OCI-LY1 (cell line): ENCODE measurements at regions not wholly inside any gene's neighbourhood (a gene's known extent, or its start where the extent isn't known, plus 50 kb on each side); places are given as distances from the start of the nearest gene placed in this dataset.

ENCODE experiments used
- H2AFZ ChIP-seq: fragments of 200-600 bp; sonication (generic), shearing (Covaris generic); 2 replicates; pipeline ENCODE4 v1.6.0; 2014; ENCODE audit warnings: antibody characterized with exemption, mild to moderate bottlenecking, low read length
- H3F3A ChIP-seq: fragments of 200-600 bp; sonication (generic), shearing (Covaris generic); 2 replicates; pipeline ENCODE4 v1.6.0; 2014; ENCODE audit warnings: mild to moderate bottlenecking, antibody characterized with exemption, low read length, moderate library complexity; ENCODE audit not compliant: insufficient read depth
- H3K27ac ChIP-seq: fragments of 200-600 bp; sonication (generic); 2 replicates; pipeline ENCODE4 v1.5.1; 2014; ENCODE audit warnings: low read length, mixed run types, mild to moderate bottlenecking, low read depth; ENCODE audit not compliant: poor library complexity, severe bottlenecking
- H3K27me3 ChIP-seq: fragments of 200-600 bp; sonication (generic); 2 replicates; pipeline ENCODE4 v1.6.0; 2014; ENCODE audit warnings: antibody characterized with exemption, mild to moderate bottlenecking, low read length, moderate library complexity; ENCODE audit not compliant: insufficient read depth
- H3K36me3 ChIP-seq: fragments of 200-600 bp; sonication (generic); 2 replicates; pipeline ENCODE4 v1.6.1; 2014; ENCODE audit warnings: mild to moderate bottlenecking, antibody characterized with exemption, low read length, moderate library complexity, mixed read lengths; ENCODE audit not compliant: insufficient read depth
- H3K4me1 ChIP-seq: fragments of 200-600 bp; sonication (generic); 2 replicates; pipeline ENCODE4 v1.5.1; 2014; ENCODE audit warnings: mild to moderate bottlenecking, low read length, moderate library complexity; ENCODE audit not compliant: insufficient read depth, severe bottlenecking
- H3K4me2 ChIP-seq: fragments of 200-600 bp; sonication (generic), shearing (Covaris generic); 2 replicates; pipeline ENCODE4 v1.6.1; 2014; ENCODE audit warnings: low read length
- H3K4me3 ChIP-seq: fragments of 200-600 bp; sonication (generic); 2 replicates; pipeline ENCODE4 v1.5.1; 2014; ENCODE audit warnings: low read length, low read depth, mild to moderate bottlenecking, mixed read lengths; ENCODE audit not compliant: poor library complexity, severe bottlenecking
- H3K79me2 ChIP-seq: fragments of 200-600 bp; shearing (Covaris generic); 2 replicates; pipeline ENCODE4 v1.6.1; 2016; ENCODE audit warnings: mixed run types, low read length, mixed read lengths; ENCODE audit not compliant: insufficient read depth
- H3K9ac ChIP-seq: fragments of 200-600 bp; sonication (generic), shearing (Covaris generic); 2 replicates; pipeline ENCODE4 v1.6.1; 2014; ENCODE audit warnings: mild to moderate bottlenecking, low read length, mixed read lengths
- H3K9me2 ChIP-seq: fragments of 200-600 bp; sonication (generic), shearing (Covaris generic); 2 replicates; pipeline ENCODE4 v1.6.1; 2014; ENCODE audit warnings: low read depth, mild to moderate bottlenecking, low read length, mixed read lengths
- H3K9me3 ChIP-seq: fragments of 200-600 bp; shearing (Covaris generic); 2 replicates; pipeline ENCODE4 v1.6.1; 2014; ENCODE audit warnings: low read length, mixed read lengths
- H4K20me1 ChIP-seq: fragments of 200-600 bp; sonication (generic), shearing (Covaris generic); 2 replicates; pipeline ENCODE4 v1.6.0; 2016; ENCODE audit warnings: mild to moderate bottlenecking, low read length; ENCODE audit not compliant: insufficient read depth
- CTCF ChIP-seq: fragments of 200-600 bp; sonication (generic), shearing (Covaris generic); IDR thresholded peaks from 2 replicates; pipeline ENCODE4 v1.5.1; 2017; ENCODE audit warnings: mild to moderate bottlenecking, antibody characterized with exemption, low read length, moderate library complexity, mixed read lengths
- EZH2 ChIP-seq: fragments of 200-600 bp; sonication (generic), shearing (Covaris generic); IDR thresholded peaks from 2 replicates; pipeline ENCODE4 v1.8.0; 2017; ENCODE audit warnings: borderline replicate concordance, mixed run types, mild to moderate bottlenecking, antibody characterized with exemption, low read length, moderate library complexity, mixed read lengths

GRCh38 chr2:103898561-103898960, 955.4 kb upstream of the POU3F3 start:
- Histone ChIP-seq H3F3A (no peaks in the 10 kb centered on the region), H3K79me2 (no peaks in the 10 kb centered on the region), H3K27me3 (no peaks in the 10 kb centered on the region), H3K9ac (no peak overlapping the region), H3K27ac (no peak overlapping the region), H2AFZ (no peak overlapping the region), H3K4me2 (no peak overlapping the region), H3K9me3 (no peaks in the 10 kb centered on the region), H4K20me1 (no peaks in the 10 kb centered on the region), H3K9me2 (no peaks in the 10 kb centered on the region), H3K4me3 (no peak overlapping the region), H3K36me3 (no peaks in the 10 kb centered on the region), H3K4me1 (no peaks in the 10 kb centered on the region)
- TF ChIP-seq EZH2 (no peak), CTCF (no peak)

- TF ChIP-seq EZH2: no peak
- no peak for TF ChIP-seq CTCF
- H3K9ac ChIP-seq: no peak overlapping the region
- no peak overlapping the region for H3K4me2 ChIP-seq
- H4K20me1 ChIP-seq: no peaks in the 10 kb centered on the region
- no peaks in the 10 kb centered on the region for H3K4me1 ChIP-seq
- no peaks in the 10 kb centered on the region for H3K36me3 ChIP-seq
- no peak overlapping the region for H3K27ac ChIP-seq
- H3K4me3 ChIP-seq: no peak overlapping the region
- no peaks in the 10 kb centered on the region for H3K79me2 ChIP-seq
- H3K9me3 ChIP-seq: no peaks in the 10 kb centered on the region
- no peaks in the 10 kb centered on the region for H3F3A ChIP-seq
- H2AFZ ChIP-seq: no peak overlapping the region
- no peaks in the 10 kb centered on the region for H3K27me3 ChIP-seq
- H3K9me2 ChIP-seq: no peaks in the 10 kb centered on the region
Measured at GRCh38 chr2:103902347-103902746, 951.6 kb upstream of the POU3F3 start.

GRCh38 chr2:103921161-103921560, 932.8 kb upstream of the POU3F3 start:
- Histone ChIP-seq H3K27ac (no peak overlapping the region), H3K4me1 (no peaks in the 10 kb centered on the region), H3K36me3 (no peaks in the 10 kb centered on the region), H3K4me2 (no peak overlapping the region), H3K9ac (no peak overlapping the region), H2AFZ (no peak overlapping the region), H4K20me1 (no peaks in the 10 kb centered on the region), H3F3A (no peaks in the 10 kb centered on the region), H3K27me3 (no peaks in the 10 kb centered on the region), H3K9me2 (no peaks in the 10 kb centered on the region), H3K4me3 (no peak overlapping the region), H3K79me2 (no peaks in the 10 kb centered on the region), H3K9me3 (no peaks in the 10 kb centered on the region)
- TF ChIP-seq EZH2 (no peak), CTCF (no peak)
